AG08395 (cell line): ENCODE measurements at regions not wholly inside any gene's neighbourhood (a gene's known extent, or its start where the extent isn't known, plus 50 kb on each side); places are given as distances from the start of the nearest gene placed in this dataset.

Experiments used
- DNase-seq: peaks from one replicate; pipeline ENCODE4 v3.0.0; 2012; ENCODE audit warnings: mixed read lengths, low spot score

DNA sequence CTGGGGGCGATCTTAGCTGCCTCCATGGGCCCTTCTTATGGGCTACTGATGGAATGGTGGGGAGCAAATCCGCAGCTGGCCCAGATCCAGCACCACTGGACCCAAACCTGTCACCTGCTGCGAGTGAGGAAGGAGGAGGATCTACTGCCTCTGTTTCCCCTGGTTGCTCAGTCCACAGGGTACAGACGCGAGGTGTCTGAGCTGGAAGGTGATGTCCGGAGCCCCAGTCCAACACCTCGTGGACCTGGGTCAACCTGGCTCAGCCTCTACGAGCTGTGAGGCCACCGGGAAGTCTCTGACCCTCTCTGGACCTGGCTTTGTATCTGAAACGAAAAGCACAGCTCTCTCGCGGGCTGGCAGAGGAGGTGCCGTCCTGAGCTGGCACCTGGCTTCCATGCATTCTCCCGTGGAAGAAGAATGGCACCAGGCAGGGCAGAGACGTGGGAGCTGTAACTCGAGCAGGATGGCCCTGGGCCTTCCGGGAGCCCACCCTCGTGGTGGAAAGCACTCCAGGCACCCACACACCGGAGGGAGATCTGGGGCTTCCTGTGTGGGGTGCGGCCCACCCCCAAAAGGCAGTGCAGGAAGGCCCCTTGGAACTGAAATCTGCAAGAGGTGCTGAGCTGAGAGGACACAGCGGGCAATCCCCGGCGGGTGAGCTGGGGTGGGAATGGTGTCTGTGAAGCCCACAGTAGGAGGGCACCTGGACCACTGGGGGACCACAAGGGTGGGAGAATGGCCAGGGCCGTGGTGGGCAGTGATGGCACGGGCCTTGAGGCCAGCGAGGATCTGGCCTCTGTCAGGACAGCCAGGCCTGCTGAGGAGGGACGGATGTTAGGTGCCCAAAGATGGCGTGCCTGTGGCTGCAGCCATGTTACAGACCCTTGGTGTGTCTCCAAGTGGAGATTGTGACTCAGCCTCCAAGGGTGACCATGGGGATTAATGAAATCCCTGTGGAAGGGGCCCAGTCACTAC lies 133.4 kb downstream of the OLFM1 start:
- no peak for DNase-seq

DNA sequence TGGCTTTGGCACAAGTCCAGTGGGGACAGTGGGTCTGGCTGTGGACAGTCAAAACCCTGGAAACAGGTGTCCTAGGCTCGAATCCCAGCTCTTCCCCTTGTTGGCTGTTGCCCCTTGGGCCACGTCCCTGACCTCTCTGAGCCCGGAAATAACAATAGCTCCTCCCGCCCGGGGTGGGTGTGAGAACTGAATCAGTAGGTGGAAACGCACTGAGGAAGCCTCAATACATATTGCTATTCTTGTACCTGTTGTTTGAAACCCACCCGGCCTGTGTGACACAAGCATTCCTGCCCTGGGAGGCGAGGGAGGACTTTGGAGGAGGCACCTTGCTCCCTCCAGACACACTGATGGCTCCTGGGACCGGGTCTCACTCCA lies 134.1 kb downstream of the OLFM1 start:
- DNase-seq: no peak

DNA sequence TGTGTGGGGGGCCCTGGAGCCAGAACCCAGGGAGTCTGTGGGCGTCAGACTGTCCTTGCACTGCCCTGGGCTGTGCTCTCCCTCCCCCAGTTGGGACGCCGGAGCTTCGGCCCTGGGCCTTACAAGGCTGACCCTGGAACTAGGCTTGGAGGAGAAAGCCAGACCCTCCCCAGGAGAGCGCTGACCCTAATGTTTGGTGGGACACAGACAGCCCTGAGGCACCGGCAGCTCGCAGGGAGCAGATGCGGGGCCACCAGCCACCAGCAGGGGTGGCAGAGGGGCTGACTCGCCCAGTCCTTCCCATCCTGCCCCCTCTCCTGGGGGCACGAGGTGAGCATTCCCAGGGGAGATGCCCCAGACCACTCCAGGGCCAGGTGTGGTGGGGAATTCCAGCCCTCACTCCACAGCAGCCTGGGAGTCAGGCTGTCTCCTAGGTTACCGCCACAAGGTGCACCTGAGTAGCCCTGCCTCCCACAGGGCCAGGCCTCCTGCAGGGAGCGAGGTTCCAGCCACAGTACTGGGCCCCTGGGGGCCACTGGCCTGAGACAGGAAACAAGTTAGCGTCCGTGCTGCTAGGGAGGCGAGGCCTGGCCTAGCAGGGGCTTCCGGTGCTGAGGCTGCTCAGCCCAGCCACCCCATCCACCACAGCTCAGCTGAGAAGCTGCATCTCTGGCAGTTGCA lies 134.6 kb downstream of the OLFM1 start:
- no peak for DNase-seq

DNA sequence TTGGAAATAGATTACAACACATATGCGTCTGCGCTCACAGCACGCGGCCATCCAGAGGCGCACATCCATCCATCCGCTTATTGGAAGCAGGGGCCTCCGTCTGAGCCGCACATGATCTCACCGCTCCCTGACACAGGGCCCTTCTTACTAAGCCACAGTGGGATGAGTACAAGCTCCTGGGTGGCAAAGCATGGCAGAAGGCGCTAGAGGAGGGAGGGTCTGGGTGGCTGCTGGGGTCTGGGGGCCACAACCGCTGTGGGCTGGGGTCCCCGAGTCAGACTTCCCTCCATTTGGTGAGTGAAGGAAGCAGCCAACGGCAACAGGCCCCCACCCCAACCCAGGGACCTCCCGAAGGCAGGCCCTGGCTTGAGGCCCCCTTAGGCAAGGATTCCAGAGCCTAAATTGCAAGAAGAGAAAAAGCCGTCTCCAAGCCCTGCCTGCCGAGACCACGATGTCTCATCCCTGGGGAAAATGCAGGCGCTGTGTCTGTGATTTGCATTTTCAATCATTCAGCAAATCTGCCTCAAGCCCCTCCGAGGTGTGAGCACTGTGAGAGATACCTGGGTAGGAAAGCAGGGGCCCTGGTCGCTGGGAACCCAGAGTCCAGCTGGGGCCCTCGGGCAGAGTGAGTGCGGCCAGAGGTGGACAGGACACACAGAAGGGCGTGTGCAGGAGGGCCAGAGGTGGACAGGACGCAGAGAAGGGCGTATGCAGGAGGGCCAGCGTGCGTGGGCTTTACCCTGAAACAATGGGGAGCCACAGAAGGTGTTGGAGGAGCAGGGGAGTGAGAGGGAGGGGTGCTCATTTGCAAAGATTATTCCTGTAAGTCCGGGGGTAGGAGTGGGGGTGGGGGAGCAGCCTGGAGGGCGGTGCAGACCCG lies 135.7 kb downstream of the OLFM1 start:
- no peak for DNase-seq

DNA sequence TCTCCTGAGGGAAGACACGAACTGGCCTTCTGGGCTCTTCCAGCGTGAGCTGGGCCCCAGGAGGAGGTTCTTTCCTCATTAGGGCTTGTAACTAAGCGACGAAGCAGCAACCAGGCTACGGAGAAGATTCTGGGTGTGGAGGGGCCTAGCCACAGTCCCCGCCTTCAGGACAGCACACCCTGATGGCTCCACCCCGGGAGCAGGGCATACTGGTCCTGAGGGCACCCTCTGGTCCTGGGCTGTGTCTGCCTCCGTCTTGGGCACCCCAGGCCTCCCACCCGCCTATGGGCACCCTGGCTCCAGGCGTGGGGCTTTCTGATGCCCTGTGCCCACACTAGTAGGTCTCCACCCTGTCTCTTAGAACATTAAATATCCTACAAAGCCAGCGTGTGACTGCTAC lies 136.4 kb downstream of the OLFM1 start:
- DNase-seq: no peak

DNA sequence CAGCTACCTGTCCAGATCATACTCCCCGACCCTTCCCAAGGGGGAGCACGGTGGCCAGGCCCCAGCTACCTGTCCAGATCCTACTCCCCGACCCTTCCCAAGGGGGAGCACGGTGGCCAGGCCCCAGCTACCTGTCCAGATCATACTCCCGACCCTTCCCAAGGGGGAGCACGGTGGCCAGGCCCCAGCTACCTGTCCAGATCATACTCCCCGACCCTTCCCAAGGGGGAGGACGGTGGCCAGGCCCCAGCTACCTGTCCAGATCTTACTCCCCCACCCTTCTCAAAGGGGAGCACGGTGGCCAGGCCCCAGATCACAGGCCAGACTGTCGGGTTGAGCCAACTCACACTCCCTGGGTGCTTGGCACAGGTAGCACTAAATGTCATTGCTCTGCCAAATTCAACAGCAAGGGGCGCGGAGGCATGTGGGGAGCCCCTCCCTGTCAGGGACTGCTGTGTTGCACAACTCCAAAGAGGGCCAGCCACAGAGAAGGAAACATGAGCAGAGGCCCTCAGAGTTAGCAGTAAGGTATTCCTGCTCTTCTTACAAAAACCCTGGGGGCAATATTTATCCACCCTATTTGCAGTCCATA lies 136.9 kb downstream of the OLFM1 start:
- DNase-seq: no peak

DNA sequence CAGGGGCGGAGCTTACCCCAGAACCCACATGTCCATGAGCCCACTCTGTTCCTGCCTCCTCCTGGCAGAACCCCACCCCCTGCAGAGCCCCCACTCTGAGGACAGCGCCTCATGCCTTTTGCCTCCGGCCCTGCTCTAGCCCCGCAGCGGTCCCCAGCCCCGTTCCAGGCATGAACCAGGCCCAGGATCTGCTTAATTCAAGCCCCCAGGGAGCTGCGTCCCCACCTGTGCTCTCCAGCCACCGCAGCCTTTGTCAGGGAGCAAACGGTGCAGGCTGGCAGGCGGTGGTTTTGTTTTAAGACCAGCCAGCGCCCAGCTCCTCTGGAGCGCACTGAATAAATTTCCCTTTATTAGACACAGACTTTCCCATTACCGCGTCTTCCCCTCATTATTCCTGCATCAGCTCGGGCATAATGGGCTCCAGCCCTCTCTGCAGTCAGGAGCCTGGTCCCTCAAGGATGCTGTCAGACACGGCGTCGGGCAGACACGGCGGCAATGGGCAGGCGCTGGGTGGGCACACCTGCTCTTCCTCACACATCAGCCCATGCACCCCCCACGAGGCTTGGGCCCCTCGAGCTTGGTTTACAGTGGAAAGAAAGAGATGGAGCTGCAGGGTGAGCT lies 137.6 kb downstream of the OLFM1 start:
- no peak for DNase-seq

DNA sequence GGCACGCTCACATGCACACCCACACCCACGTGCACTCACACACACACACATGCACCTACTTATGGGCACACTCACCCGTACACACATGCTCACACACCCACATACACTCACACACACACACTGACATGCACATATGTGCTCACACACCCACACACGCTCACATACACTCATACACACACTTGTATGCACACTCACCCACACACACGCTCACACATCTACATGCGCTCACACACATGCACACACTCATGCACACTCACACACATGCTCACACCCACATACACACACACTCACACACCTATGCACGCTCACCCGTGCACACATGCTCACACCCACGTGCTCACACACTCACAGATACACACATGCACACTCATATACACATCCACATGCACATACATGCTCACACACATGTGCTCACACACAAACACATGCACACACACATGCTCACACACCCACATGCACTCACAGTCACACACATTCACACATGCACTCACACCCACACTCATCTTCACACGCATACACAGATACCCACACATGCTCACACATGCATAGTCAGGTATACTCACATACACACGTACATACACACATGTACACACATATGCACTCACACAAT lies 138.3 kb downstream of the OLFM1 start:
- no peak for DNase-seq

DNA sequence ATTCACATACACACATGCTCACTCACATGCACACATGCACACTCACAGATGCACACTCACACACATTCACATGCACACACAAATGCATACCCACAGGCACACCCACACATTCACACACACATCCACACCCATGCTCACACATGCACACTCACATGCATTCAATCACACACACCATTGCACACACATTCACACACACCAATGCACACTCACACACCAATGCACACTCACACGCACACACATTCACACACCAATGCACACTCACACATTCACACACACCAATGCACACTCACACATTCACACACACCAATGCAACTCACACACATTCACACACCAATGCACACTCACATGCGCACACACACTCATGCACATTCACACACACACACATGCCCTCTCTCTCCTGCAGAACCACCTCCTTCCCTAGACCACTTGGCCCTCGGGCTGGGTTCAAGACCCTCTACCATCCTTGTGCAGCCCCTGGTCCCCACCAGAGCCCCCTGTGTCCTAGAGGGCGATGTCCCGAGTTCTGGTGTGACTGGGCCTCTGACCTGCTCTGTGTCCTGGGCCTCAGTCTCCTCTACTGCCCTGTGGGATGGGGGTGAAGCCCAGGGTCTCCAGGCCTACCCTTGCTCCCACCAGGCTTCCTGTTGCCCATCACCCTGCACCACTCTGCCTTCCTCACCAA lies 139.0 kb downstream of the OLFM1 start:
- DNase-seq: no peak

DNA sequence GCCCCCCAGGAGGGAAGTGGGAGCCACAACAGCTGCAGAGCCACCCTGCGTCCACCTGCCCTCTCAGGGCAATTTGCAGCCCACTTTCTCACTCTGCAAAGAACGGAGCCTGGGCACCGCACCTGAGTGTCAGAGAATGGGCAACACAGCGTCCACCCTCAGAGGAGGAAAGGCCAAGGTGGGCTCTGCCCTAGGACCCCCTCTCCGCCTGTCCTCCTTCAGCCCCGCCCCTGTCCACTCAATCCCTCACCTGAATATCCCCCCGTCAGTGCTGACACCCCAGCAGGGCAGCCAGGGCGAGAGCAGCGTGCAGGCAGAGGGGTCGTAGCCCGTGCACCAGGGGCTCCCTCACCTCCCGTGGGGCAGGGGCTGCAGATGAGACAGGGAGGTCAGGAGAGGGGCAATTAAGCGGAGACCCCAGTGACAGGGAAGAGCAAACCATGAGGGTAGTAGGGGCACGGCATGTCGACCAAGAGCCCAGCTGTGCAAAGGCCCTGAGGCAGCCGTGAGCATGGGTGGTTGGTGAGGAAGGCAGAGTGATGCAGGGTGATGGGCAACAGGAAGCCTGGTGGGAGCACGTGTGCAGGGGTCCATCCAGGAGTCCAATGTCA lies 140.3 kb downstream of the OLFM1 start:
- DNase-seq: no peak

DNA sequence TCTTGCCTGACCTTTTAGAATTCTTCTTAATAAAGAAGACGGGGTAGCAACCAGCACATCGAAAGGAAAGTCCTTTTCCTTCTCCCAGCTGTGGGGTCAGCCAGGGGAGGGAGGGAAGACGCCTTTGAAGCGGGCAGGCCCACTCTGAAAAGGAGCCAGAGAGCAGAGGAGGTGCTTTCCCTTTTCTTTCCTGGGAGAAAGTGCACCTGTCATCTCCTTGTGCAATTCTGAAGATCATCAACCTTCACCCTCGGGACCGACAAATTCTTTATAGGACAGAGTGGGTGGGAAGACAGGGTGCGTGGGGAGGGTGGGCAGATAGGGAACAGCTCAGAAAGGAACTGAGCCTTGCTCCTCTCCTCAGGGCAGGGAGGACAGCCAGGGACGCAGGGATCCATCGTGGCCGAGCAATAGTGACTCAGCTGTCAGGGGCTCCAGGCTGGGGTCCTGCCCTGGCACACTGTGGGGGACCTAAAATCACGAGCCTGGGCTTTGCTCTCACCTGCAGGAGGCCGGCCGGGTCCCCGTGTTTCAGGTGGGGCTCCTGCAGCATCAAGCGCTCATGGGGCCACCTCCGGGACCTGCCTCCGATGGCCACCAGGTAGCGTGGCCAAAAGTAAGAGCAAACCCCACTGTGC lies 141.0 kb downstream of the OLFM1 start:
- DNase-seq: no peak

DNA sequence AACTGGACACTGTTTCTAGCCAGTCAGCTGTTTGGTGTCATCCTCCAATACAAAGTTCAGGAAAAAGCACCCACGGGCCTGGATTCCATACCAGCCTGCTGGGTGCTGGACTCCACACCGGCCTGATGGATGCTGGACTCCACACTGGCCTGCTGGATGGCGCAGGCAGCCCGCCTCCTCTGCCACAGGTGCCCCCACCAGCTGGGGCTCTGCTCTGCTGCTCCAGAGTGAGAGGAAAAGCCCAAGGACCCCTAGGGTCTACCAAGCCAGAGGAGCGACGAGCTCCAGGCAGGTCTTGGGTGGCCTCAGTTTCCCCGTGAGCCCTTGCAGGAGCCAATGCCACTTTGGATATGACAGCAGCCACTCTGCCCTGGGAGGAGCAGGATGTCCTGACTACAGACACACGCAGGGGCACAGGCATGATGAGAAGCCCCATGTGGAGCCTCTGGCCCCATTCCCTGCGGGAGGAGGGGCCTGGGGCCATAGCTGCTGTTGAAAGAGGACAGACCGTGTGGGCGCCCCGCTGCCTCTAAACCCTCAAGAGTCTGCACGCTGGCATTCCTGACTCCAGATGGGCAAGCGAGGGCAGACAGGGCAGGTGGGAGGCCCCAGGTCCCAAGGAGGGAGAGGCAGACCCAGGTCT lies 141.6 kb downstream of the OLFM1 start:
- no peak for DNase-seq

DNA sequence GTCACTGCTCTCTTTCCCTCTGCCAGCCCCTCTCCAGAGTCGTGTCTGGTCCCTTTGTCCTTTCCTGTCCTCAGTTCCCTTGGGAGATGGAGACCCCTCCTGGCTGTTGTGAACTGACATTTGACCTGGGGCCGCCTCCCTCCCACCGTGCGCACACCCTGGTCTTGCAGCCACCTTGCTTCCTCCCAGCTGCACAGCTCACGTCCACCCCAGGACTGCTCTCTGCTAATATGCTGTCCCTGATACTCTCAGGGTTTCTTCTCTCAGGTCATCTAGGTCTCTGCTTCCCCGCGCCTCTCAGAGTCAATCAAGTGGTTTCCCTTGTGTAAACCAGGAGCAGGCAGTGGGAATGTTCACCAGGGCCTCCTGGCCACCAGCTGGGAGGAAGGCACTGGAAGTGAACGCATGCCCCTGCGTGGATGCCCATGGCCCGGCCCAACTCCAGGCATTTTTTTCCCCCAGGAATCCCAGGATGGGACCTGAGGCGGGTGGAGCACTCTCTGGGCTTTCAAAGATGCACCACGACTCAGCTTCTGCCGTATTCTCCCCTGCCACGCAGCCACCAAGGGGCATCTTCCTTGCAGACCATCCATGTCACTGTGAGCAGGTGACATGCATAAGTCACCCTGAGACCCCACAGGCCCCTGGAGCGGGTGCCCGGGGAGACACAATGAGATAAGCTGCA lies 142.4 kb downstream of the OLFM1 start:
- DNase-seq: no peak

DNA sequence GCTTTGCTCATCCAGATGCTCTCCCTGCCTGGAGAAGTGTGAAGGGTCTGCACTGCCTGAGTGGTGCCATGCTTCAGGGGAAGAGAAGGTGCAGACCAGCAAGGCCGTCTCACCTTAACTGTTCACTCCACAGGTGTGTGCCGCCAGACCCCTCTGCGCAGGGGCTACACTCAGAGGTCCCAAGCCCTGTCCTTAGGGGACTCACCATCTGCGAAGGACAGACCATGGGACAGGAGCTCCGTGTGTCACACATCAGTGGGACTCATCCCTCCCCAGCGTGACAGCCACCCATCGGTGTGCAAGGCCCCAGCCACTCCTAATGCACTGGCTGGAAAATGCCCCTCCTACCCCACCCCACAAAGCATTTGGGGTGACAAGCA lies 142.9 kb downstream of the OLFM1 start:
- DNase-seq: no peak

DNA sequence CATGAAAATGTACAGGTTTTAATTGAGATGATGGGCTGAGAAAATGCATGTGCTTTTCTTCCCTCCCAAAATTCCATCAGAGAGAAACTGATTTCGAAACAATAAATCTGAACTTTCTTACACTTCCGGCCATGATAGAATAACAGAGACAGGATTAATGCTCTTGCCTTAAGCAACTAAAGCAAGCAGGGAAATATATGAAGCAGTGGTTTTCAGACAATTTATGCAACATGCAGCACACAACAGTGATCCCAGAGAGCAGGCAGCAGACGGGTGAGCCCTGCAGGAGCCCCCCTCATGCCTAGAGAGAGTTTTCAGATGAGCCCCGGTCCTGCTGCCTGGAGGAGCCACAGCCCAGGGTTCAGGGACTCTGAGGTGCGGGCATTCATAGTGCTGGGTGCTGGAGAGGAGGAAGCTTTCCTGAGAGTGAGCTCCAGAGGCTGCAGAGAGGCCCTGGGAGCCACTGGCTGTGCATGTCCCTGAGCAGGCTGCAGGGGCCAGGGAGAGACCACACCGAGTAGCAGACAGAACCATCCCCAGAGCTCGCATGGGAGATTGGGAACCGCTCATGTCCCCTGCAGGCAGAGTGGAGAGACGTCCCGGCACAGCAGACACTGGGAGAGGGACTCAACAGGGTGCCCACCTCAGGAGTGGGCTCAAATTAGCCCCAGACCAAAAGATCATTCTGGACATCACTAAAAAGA lies 143.5 kb downstream of the OLFM1 start:
- no peak for DNase-seq

DNA sequence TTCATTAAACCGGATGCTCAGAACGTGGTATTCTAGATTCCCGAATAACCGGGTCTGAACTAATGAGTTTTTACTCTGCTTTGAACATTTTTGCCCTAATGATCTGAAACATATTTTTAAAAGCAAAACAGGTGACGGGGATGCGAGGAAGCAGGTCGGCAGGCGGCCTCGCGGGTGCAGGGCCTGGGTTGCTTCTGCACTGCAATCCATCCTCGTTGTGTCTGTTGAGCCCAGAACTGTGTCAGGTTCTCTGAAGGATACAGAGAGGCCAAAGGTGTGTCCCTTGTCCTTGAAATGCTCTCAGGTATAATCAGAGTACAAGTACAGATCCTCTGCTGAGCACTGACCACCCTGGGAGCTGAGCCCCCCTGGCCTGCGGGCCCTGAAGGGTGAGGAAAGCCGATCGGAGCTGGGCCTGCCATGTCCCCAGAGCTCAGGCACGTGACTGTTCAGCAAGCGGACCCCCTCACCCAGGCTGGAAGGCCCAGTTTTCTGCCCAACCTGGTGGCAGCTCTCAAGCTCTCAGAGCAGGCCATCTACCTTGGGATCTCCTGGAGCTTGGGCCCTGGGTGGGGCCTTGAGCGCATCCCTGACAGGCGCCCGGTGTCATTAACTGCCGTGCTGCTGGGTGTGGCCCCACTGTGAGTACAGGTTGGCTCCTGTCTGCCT lies 151.8 kb downstream of the OLFM1 start:
- no peak for DNase-seq

DNA sequence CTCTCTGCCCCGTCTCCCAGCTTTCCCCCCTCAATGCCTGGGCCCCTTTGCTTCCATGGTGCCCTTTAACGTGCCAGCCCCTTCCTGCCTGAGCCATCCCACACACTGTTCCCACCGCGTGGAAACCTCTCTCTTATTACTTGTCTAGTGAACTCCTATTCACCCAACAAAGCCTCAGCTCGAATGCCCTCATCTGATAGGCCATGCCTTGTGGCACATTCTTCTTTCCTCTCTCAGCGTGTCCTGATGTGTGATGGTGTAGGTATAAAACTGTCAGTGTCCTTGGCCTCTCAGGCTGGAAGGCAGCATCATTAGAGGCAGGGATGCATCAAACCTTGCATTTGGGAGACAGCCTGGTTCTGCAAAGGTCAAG lies 152.3 kb downstream of the OLFM1 start:
- no peak for DNase-seq
